Right lung (tissue), 2 donors: ENCODE measurements at regions not wholly inside any gene's neighbourhood (a gene's known extent, or its start where the extent isn't known, plus 50 kb on each side); places are given as distances from the start of the nearest gene placed in this dataset.
"Not testable (repeated sequence)": the region's sequence is repeated elsewhere in the genome, so short reads cannot be mapped to it uniquely, and the experiment has no call there.

Experiments
- DNase-seq, 2 donors: peaks; one replicate each; pipeline ENCODE4 v3.0.0-alpha.2; 2013

DNA sequence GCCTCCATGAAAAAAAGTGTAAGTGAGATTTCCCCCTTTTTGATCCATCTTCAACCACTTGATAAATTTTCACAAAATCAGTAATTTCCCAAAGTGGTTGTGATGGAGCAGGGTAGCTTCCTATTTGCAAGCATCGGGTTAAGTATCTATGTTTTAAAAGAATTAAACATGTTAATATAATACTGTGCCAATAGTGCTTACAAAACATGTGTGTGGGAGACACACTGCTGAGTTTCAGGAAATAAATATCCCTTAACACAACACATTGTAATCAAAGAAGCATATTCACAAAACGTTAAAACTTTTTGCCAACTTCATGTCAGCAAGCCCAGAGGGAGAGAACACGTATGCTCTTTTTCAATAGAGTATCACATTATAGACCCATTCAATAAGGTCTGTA is 526.9 kb downstream of the TTLL7 start:
- DNase-seq, result peak in 1 of 2 donors; percentile 35

DNA sequence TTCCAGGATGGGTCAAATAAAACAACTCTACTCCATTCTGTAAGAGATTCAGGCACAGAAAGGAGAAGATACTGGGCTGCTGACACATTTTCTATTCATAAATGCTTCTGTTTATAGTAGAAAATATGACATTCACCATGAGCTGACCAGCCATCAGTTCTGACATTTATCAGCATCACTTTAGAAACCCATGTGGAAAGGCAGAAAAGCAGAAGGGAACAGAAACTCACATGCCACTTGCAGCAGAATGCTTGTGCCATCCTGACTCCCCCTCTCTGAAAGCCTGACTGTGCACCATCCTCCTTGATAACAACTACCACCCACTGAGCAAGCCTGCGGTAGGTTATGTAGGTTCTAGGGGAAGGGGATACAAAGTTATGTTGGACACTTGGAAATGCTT is 527.7 kb downstream of the TTLL7 start:
- not testable (repeated sequence) for DNase-seq

DNA sequence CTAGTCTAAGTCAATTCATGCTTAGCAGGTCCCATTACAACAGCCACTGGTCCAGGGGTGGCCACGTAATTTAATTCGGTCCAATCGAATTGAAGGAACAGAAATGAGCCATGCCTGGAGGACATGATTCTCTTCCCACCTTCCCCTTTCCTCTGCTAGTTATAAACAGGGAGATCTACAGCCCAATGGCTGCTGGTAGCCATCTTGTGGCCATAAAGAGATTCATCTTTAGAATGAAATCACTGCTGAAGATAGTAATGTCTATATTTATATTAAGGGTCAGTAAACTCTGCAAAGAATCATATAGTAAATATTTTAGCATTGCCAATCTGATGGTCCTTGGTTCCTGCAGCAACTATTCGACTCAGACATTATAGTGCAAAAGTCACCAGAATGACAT is 530.6 kb downstream of the TTLL7 start:
- not testable (repeated sequence) for DNase-seq

DNA sequence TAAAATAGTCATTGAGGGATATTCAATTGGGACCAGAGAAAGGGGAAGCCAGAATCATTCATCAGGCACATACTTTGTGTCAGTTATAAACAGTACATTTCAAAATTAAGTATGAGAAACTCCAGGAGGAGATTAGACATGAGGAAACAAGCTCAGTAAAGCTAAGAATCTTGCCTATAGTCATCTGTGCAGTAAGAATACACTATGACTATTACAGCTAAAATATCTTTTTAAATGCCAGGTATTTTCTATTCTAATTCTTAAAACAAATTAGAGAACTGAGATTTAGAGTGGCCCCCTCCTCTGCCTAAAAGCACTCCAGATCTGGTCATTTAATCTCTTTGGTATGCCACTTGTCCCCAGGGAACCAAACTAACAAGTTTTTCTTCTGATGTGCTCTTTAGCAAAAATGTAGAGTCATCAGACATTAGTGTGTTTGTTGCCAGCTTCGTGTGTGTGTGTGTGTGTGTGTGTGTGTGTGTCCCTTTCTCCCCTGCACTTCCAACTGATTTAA is 541.1 kb downstream of the TTLL7 start:
- peak in 1 of 2 donors; percentile 40 for DNase-seq

DNA sequence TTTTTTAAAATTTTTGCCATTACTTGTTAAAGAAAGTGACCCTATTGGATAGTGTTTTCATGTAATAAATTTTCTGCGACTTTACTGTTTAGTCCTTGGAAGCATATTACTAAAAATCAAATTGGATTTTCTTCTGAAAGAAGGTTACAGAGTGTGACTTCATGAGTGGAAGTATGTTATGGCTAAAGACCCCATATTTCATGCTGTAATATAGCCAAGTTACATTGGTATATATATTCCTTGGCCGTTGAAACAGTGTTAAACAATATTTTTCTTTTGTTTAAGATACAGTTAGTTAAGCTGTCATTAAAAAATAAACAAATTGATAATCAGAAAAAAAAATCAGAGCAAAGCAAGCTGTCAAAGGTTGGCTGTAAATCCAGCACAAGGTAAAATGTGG is 541.7 kb downstream of the TTLL7 start:
- DNase-seq, result not testable (repeated sequence)

DNA sequence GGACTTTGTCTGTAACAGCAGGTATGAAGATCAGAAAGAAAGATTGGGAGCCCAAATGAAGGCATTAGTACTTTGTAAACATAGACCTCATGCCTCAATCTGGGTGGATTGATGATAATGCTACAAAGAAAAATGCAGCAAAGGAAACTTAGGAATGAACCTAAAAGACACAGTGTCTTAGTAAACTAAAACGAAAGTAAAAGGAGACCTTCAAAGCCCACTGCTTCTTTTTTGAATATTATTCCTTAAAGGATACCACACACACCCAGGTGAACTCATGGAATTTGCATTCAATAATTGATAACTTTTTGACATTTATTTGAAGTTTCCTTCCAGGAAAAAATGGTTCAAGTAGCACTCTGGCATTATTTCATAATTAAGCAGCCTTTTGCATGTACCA is 543.2 kb downstream of the TTLL7 start:
- DNase-seq, result not testable (repeated sequence)

DNA sequence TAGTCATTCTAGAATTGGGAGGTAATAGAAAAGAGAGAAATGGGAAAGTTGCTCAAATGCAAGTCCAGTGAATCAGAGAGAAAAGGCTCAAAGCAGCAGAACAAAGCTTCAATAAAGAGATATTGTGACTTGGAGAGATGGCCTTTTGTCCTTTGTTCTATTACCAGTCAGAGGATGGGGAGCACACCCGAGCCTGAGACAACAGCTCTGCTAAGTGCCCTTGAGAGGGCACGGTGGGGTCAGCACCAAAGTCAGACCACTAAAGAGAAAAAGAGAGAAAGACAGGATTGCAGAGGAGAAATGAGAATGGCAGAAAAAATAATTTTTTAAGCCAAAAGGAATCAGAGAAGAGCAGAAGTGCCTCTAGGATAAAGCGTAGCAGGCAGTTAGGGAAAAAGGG is 553.1 kb downstream of the TTLL7 start:
- not testable (repeated sequence) for DNase-seq

DNA sequence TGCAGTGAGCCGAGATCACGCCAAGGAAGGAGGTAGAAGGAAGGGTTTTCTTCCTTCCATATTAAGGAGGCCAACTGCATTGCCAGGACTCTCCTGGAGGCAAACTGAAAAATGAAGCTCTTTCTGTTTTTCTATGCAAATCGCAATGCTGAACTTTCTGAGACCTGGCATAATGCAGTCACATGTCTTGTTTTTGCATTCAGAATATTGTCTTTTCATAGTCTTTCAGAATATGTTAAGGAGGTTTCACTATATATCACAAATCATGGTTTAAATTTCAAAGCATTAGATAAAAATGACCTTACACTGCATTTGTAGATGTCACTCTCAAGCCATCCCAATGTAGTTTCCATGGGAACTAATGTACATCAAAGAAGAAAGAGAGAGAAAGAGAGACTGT is 556.5 kb downstream of the TTLL7 start:
- not testable (repeated sequence) for DNase-seq

DNA sequence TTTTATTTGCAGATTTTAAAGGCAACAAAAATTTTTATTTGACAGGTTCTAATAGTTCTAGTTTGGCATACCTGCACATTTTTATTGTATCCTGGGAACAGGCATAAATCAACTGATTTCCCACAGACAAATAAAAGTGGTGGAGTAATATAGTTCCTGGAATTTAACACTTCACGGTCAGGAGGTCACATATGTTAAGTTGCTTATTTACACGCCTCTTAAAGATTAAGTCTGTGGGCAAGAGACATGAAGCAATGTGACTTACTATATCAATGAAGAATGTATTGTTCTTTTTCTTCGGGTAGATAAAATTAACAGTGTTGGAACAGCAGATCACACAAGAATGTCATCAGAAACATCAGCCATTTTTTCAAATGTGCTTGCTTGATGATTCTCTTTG is 558.3 kb downstream of the TTLL7 start:
- not testable (repeated sequence) for DNase-seq

DNA sequence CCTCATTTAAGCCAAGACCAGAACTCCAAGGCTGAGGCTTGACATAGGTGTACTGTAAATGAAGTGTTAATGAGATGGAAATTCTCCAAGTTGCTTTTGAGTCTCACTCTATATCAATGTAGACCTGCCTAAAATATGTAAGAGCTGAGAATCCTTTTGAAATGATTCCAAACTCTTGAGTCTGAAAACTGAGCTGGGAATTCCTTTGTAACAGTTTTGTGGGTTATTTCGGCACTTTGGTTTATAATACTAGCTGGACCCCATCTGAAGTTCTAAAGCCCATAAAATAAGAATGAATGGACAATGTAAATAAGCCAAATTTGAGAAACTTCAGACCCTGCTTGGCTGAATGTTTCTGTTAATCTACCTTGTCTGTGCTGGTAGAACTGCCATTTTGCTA is 558.9 kb downstream of the TTLL7 start:
- not testable (repeated sequence) for DNase-seq

DNA sequence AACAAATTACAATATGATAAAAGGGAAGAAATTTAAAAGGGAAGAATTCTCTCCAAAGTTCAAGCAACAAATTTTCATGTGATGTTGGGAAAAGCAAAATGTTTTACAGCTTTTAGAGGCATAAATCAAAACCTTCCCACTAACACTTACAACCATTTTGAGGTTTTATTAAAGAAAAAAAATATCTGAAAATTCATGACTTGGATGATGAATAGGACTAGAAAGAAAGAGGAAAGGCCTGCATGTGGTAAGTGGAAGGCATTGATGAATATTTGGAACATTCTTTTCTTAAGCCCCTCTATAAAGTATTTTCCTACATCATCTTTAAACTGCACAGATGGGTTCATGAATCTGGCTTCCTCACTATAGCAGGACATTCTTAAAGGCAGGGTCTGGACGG is 560.6 kb downstream of the TTLL7 start:
- DNase-seq, result not testable (repeated sequence)

DNA sequence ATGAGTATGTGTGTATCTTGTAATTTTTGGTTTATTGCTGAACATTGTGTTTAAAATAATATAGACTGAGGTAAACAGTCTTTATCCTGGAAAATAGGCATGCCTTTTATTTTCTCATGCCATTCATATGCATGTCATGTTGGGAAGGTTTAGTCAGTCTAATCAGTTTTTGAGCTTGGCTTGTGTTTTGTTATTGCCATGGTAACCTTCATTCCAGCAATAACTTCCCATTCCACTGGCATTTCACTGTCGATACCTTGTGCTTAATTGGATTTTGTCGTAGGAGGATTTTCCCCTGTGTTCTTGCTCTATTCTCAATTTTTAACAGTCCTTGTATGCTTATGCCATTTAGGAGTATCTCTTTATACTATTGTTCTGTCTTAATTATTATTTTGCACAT is 563.6 kb downstream of the TTLL7 start:
- not testable (repeated sequence) for DNase-seq

DNA sequence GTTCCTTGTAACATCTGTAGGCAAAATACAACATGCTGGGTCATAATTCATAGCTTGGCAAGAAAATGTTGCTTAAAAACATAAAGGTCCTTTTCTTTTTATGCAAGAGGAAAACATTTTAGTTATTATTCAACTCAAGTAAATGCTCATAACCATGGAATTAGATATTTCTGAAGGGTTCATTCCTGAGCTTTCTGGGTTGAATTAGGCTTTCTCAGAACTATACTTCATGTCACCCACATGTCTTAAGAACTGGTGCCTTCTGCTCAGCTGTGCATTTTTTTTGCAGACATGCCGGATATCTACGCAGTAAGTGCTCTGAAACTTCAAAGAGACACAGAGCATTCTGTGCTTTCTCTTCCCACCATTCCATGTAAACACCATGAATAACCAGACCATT is 571.4 kb downstream of the TTLL7 start:
- not testable (repeated sequence) for DNase-seq

DNA sequence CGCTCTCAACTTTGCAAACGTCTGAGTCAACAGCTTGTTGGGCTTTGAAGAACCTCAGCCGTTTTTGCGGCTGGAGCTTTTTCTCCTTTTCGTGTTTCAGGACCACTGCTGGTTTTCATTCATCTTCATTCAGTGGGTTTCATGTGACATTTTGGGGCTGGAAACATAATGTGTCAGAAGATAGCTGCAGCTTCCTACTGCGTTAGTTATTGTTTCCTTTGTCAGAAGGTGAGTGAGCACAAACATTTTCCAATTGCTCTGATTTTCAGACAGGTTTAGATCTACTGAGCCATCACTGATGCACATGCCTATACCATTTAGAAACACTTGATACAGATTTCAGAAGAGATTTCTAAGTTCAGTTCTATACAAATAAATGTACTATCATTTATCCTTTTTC is 575.5 kb downstream of the TTLL7 start:
- DNase-seq, result not testable (repeated sequence)

DNA sequence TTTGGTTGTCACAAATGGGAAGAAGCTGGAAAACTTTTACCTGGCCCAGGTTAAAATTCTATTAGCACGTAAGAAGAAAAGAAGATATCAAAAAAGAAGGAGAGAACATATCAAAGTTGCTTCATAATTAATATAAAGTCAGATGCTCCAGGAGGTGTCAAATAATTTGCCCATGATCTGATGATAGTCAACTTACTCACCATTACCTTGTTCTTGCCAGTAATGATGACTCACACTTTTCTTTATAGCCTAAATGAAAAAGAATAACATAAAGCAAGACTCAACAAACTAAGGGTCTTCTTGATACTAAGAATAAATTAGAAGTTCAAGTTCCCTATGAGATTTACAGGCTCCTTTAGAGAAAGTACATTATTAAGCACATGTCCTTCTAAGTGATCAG is 580.4 kb downstream of the TTLL7 start:
- DNase-seq, result no peak

DNA sequence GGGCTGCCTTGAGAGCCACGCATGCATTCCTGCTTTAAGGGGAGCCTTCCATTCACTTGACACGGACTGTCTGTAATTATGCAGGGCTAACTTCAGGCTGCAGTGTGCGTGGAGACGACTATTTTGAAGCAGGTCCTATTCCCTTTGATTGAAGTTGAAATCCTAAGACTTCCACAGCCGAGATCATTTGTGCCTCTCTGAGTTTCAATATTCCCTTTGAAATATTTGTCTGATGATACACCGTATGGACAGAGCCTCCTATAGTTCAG is 585.2 kb downstream of the TTLL7 start:
- not testable (repeated sequence) for DNase-seq

DNA sequence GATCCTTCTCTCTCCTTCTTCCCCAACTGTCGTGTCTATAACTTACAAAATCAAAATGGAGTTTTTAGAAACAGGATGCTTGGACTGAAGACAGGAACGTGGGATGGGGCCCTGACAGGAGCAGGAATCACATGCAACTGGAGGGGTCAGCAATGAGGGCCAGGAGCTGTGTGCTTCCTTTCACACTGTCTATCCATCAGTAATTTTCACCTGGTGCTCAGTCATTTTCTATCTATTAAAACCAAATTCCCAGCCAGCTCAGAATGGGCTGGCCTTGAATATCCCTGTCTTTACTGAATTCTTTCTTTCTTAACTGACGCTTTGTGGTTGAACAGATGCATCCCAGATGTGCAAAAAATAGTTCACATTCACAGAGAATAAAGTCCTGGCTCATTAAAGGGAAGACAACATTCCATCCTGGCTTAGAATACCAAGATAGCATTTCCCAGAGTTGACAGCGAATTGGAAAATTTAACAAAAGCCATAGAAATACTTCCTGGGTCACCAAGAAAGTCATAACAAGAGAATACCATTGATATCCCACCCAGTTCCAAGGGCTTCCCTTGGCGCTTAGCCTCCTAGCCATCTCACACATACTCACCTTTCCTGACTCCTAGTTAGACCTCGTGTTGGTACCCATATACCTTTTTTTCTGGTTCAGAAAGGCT is 588.1 kb downstream of the TTLL7 start:
- not testable (repeated sequence) for DNase-seq

DNA sequence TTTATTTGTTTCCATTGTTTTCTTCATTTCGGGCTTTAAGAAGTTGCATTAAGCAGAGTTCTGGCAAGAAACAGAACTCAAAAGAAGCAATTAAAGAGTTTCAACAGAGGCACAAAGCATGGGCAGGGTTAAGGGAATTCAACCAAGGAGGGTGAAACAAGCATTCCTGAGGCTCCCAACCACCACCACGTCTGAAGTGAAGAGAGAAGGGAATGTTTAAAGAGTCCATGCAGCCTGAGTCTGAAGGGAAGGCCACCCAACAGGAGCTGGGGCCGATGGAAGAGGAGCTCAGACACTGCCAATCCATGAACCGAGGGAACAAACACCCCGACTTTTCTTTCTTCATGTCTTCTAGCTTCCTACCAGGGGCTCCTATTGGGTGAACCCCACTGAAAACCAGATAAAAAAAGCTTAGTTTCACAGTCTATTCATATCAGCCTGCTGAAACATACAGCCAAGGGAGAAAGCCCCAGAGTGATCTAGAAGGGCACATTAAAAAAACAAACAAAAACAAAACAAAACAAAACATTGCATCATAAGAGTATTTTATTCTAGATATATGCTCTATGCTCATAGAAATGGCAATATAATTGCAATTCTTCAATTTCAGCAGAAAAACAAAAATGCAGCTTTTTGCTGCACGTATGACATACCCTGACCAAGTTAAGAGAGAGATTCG is 592.1 kb downstream of the TTLL7 start:
- DNase-seq, result not testable (repeated sequence)

DNA sequence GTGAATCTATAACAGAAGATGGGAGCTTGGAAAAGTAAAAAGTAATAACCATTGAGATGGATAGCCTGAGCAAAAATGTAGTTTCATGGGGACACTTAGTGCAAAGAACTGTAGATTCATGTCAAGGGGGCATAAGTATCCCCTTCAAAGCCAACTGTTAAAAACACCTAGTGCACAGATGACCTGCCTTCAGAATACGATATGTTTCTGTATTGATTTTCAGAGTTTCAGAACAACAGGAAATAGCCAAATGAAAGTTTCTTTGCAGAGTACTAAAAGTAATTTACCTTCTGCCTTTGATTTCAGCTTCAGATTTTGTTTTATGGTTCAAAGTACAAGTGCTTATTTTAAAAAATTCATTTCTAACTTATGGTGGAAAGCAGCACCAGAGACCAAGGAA is 593.1 kb downstream of the TTLL7 start:
- not testable (repeated sequence) for DNase-seq

DNA sequence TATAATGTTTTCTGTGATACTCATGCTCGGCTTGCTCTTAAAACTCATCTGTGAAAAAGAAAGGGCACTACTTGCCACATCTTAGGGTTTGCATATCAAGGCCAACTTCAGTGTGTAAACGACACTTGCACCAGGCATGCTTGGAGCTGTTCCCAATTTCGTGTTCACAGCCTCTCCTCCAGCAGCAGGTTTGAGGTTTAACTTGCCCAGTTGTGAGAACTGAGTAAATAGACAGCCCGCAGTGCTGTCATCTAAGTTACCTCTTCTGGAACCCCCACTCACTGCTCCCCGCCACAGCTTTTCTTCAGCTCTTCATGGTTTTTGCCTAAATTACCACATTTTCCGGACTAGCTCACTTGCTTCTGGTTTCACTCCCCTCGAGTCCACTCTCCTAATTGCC is 595.4 kb downstream of the TTLL7 start:
- not testable (repeated sequence) for DNase-seq

DNA sequence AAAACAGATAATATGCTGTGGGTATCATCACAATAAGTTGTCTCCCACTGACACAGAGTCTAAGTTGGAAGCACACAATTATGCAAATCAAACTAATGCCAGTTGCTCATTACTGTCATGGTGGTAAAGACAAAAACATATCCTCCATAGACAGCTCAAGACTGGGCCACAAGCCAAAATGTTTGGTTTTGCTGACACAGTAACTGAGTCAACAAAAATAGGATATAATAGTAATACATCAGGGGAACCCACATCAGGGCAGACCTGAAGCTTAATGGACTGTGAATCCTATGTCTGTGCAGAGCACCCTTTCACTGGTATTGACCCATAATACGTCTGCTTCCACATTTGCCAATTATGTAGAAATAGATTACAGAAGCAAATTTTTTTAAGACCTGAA is 597.8 kb downstream of the TTLL7 start:
- not testable (repeated sequence) for DNase-seq

DNA sequence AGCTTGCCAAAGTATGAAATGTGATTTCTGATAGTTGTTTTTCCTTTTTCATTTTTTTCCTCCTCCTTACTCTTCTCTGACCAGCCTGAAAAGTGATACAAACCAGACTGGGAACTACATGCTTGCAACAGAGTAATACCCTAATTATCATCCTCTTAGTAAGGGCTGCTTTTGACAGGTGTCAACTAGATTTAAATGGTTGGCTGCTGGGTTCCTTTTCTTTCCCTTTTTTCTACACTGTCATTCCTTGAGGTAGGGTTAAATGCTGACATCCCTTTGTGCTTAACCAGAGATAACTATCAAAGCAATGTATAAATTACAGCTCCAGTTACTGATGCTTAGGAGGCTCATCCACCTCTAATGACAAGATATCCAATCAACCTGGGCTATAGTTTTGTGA is 598.8 kb downstream of the TTLL7 start:
- DNase-seq, result not testable (repeated sequence)

DNA sequence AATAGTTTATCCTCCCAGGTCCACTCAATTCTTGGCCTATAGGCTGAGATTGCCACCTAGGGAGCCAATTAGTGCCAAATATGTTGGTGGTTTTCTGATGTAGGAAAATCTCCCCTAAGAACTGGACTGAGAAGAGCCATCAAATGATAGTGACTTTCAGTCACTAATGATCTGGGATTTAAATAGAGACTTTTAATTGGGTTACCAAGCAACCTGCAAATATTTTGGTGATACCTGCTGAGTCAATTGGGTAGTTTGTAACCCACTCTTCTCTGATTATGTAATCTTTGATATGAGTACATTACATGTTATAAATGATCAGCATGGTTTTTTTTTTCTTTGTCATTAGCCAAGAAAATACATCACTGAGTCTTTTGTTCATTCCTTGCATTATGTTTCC is 600.8 kb downstream of the TTLL7 start:
- DNase-seq, result not testable (repeated sequence)

DNA sequence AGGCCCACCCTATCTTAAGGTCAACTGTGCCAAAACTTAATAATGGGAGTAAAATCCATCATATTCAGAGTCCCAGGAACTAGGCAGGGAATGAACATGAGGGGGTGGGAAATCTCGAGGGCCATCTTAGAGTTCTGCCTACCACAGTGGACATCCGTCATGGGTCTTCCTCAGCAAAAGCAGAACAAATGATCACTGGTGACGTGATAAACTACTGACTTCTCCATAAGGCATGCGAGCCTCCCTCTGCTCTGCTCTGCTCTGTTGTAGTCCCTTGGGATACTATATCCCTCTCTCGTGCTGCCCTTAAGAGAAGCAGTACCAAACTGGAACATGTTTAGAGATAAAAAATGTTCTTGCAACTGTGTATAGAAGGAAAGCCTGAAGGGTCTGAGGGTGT is 603.8 kb downstream of the TTLL7 start:
- not testable (repeated sequence) for DNase-seq
